K562 (cell line): ENCODE measurements at regions not wholly inside any gene's neighbourhood (a gene's known extent, or its start where the extent isn't known, plus 50 kb on each side); places are given as distances from the start of the nearest gene placed in this dataset.

ENCODE experiments used
- ATAC-seq: fragments of 200-7000 bp; cut with Tn5 transposase; 3 replicates; pipeline ENCODE4 v1.9.1; 2020; ENCODE audit warnings: moderate library complexity
- BruUV-seq: library from RNA; stranded (reverse); fragments of 400-500 nt; replicated peaks from 2 replicates; lab custom pipeline; 2021; lab: Mats Ljungman, UMichigan
- CTCF ChIA-PET: fragments of 300-600 bp; formaldehyde crosslinking; extraction: SDS; loops from one replicate; lab custom pipeline; 2021; ENCODE audit warnings: low intra/inter-chr PET ratio; lab: Yijun Ruan, JAX
- POLR2A ChIA-PET: fragments of 300-600, 350-650 bp; sonication (Branson Sonifier 250); formaldehyde crosslinking; extraction: SDS; loops from one replicate; lab custom pipeline; 2021; ENCODE audit warnings: antibody characterized with exemption, inconsistent platforms; lab: Yijun Ruan, JAX
- DNase-seq, 4 experiments: peaks; one replicate each; pipeline versions ENCODE4 v3.0.0 to v3.0.0-alpha.2; 2011 to 2018; ENCODE audit warnings: low spot score in 3 of 4, mixed read lengths in 3 of 4; ENCODE audit errors: extremely low read depth in 1 of 4
- FAIRE-seq: peaks from 2 replicates; lab custom pipeline; 2011; peaks lifted over from hg19 to GRCh38; lab: Jason Lieb, UNC
- H2AFZ ChIP-seq: 2 replicates; pipeline ENCODE4 v1.6.0; 2011; ENCODE audit warnings: low read depth, low read length, control low read depth, inconsistent platforms
- H3K27ac ChIP-seq: fragments of 200-600 bp; 3 replicates; pipeline ENCODE4 v1.8.0; 2011; ENCODE audit warnings: low read depth, mild to moderate bottlenecking, control low read depth, inconsistent platforms, low read length, moderate library complexity, mixed read lengths; ENCODE audit errors: extremely low read depth
- H3K27me3 ChIP-seq, 2 experiments: fragments of 300-600 bp in 1 of 2; 2 replicates in 1 of 2; 3 replicates in 1 of 2; pipeline versions ENCODE4 v1.6.0 to v1.8.0; 2011; ENCODE audit warnings: inconsistent platforms in 2 of 2, low read length in 2 of 2, mild to moderate bottlenecking in 1 of 2, mixed read lengths in 1 of 2, moderate library complexity in 1 of 2; ENCODE audit not compliant: control insufficient read depth in 2 of 2, insufficient read depth in 2 of 2
- H3K36me3 ChIP-seq: fragments of 300-600 bp; 3 replicates; pipeline ENCODE4 v1.8.0; 2011; ENCODE audit warnings: mild to moderate bottlenecking, low read length, inconsistent platforms; ENCODE audit not compliant: control insufficient read depth, insufficient read depth
- H3K4me1 ChIP-seq, 2 experiments: fragments of 200-600 bp in 1 of 2; replicated peaks in 1 of 2; 2 replicates in 1 of 2; 3 replicates in 1 of 2; pipeline versions ENCODE4 v1.5.1 to v1.8.0; 2011; ENCODE audit warnings: inconsistent platforms in 2 of 2, low read length in 2 of 2, mild to moderate bottlenecking in 1 of 2, mixed read lengths in 1 of 2, moderate library complexity in 1 of 2; ENCODE audit not compliant: control insufficient read depth in 2 of 2, insufficient read depth in 2 of 2
- H3K4me2 ChIP-seq: 2 replicates; pipeline ENCODE4 v1.6.1; 2011; ENCODE audit warnings: low read length, control low read depth, inconsistent platforms, mixed read lengths; ENCODE audit not compliant: insufficient read depth
- H3K4me3 ChIP-seq: fragments of 200-600 bp; sonication (generic), shearing (Covaris generic); 2 replicates; pipeline ENCODE4 v1.5.1; 2016; ENCODE audit warnings: control low read depth, inconsistent platforms
- H3K79me2 ChIP-seq: fragments of 200-600 bp; 3 replicates; pipeline ENCODE4 v1.8.0; 2011; ENCODE audit warnings: low read length, inconsistent platforms; ENCODE audit not compliant: control insufficient read depth, insufficient read depth
- H3K9ac ChIP-seq, 2 experiments: 2 replicates each; pipeline versions ENCODE4 v1.6.0 to v1.6.1; 2011; ENCODE audit warnings: low read depth in 2 of 2, low read length in 2 of 2, control low read depth in 1 of 2, inconsistent platforms in 1 of 2, mild to moderate bottlenecking in 1 of 2, mixed read lengths in 1 of 2; ENCODE audit not compliant: insufficient read depth in 1 of 2
- H3K9me1 ChIP-seq: one replicate; pipeline ENCODE4 v1.6.0; 2011; ENCODE audit warnings: inconsistent platforms, mild to moderate bottlenecking, low read length, moderate library complexity; ENCODE audit not compliant: control insufficient read depth, insufficient read depth
- H3K9me3 ChIP-seq: replicated peaks from 2 replicates; pipeline ENCODE4 v1.5.1; 2011; ENCODE audit warnings: low read depth, low read length, inconsistent platforms; ENCODE audit not compliant: control insufficient read depth, insufficient read depth
- H4K20me1 ChIP-seq: replicated peaks from 2 replicates; pipeline ENCODE4 v1.6.1; 2011; ENCODE audit warnings: low read length, inconsistent platforms, mixed read lengths; ENCODE audit not compliant: control insufficient read depth, insufficient read depth
- DLX4 ChIP-seq: fragments of 250-450 bp; sonication (Bioruptor Pico); IDR thresholded peaks from 2 replicates; pipeline ENCODE4 v1.6.1; 2021; ENCODE audit warnings: mild to moderate bottlenecking
- ETS2 ChIP-seq: IDR thresholded peaks from 2 replicates; pipeline ENCODE4 v1.6.1; 2016; ENCODE audit warnings: borderline replicate concordance, missing genetic modification characterization, mild to moderate bottlenecking, moderate library complexity, missing compliant biosample characterization; ENCODE audit not compliant: poor library complexity, severe bottlenecking
- HBP1 ChIP-seq: fragments of 450-650 bp; formaldehyde crosslinking; IDR thresholded peaks from 2 replicates; pipeline ENCODE4 v1.4.0; 2022; ENCODE audit warnings: missing genetic modification characterization
- L3MBTL2 ChIP-seq: fragments of 450-650 bp; IDR thresholded peaks from 2 replicates; pipeline ENCODE4 v1.6.1; 2016; ENCODE audit warnings: mild to moderate bottlenecking, moderate library complexity
- ZNF197 ChIP-seq: fragments of 200-800 bp; sonication (Bioruptor generic); IDR thresholded peaks from 2 replicates; pipeline ENCODE4 v1.6.1; 2016; ENCODE audit warnings: low read depth, missing genetic modification characterization, missing compliant biosample characterization
- WGBS: fragments of 100-300 bp; shearing (Covaris generic); methylation state at CpG from one replicate; pipeline ENCODE4 v1.1.6; 2016; ENCODE audit warnings: low coverage, mixed read lengths; ENCODE audit not compliant: insufficient coverage; ENCODE audit errors: missing lambda C conversion rate; 5-methylcytosine and 5-hydroxymethylcytosine counted together
- in situ Hi-C: fragments of 300-500 bp; cut with MboI; formaldehyde crosslinking; loops from 4 replicates; pipeline ENCODE4 v1.15.0; 2018; ENCODE audit warnings: inconsistent platforms, mixed read lengths
- intact Hi-C: fragments of 100-400 bp; cut with micrococcal nuclease; formaldehyde crosslinking; loops from 2 replicates; pipeline ENCODE4 v1.14.2; 2022

- Histone ChIP-seq H3K9me1 (no peaks in the 10 kb centered on the region), H3K9me3 (no peaks in the 10 kb centered on the region), H3K9ac (no peak overlapping the region), H4K20me1 (no peaks in the 10 kb centered on the region), H3K79me2 (no peaks in the 10 kb centered on the region), H3K27ac (no peak overlapping the region), H2AFZ (no peak overlapping the region), H3K36me3 (no peaks in the 10 kb centered on the region), H3K4me3 (no peak overlapping the region), H3K27me3 (no peaks in the 10 kb centered on the region), H3K4me1 (no peaks in the 10 kb centered on the region), H3K4me2 (no peak overlapping the region)
- ChIA-PET POLR2A (no interaction called here), CTCF (no interaction called here)
- no TSS peak for BruUV-seq
- TF ChIP-seq DLX4 (CRISPR knock-in tag) (no peak), ETS2 (tag) (no peak), ZNF197 (CRISPR knock-in tag) (no peak), HBP1 (CRISPR knock-in tag) (no peak), L3MBTL2 (no peak)
- ATAC-seq, result no peak
- intact Hi-C loops, result no loop called here
- no peak for DNase-seq
- 4% methylated on average over 2 of the region's 2 CpGs for WGBS
- in situ Hi-C loops, result no loop called here
- FAIRE-seq, result no peak
Observed at GRCh38 chr14:65920996-65921395, 508.5 kb downstream of the FUT8 start.
